Gastrocnemius medialis (tissue), 4 donors: ENCODE measurements at regions not wholly inside any gene's neighbourhood (a gene's known extent, or its start where the extent isn't known, plus 50 kb on each side); places are given as distances from the start of the nearest gene placed in this dataset.

Source experiments
- ATAC-seq, 2 donors: fragments of 150-250 bp; one replicate each; pipeline ENCODE4 v1.9.1; 2016
- DNase-seq, 2 donors: peaks; one replicate each; pipeline ENCODE4 v3.0.0-alpha.2; 2019
- H3K27ac ChIP-seq, 4 donors: fragments of 200-600 bp; sonication (generic); 1 replicate in 1 of 4; 2 replicates in 3 of 4; pipeline ENCODE4 v1.5.1; 2016 to 2018; ENCODE audit warnings: mild to moderate bottlenecking in 2 of 4, moderate library complexity in 1 of 4
- H3K27me3 ChIP-seq, 3 donors: fragments of 200-600 bp; sonication (generic) in 2 of 3; 1 replicate in 1 of 3; 2 replicates in 2 of 3; pipeline versions ENCODE4 v1.5.1 to v1.6.0; 2016 to 2019; ENCODE audit warnings: mild to moderate bottlenecking in 1 of 3, moderate library complexity in 1 of 3
- H3K36me3 ChIP-seq, 2 donors: fragments of 200-600 bp; sonication (generic) in 1 of 2; one replicate each; pipeline ENCODE4 v1.5.1; 2017 to 2018
- H3K4me1 ChIP-seq, 2 donors: fragments of 200-600 bp; sonication (generic) in 1 of 2; one replicate each; pipeline ENCODE4 v1.5.1; 2016 to 2017; ENCODE audit warnings: mild to moderate bottlenecking in 2 of 2
- H3K4me3 ChIP-seq, 4 donors: fragments of 200-600 bp; sonication (generic) in 3 of 4; 1 replicate in 1 of 4; 2 replicates in 3 of 4; pipeline ENCODE4 v1.5.1; 2016 to 2019; ENCODE audit warnings: mild to moderate bottlenecking in 2 of 4
- H3K9me3 ChIP-seq, 3 donors: fragments of 200-600 bp; sonication (generic) in 2 of 3; 1 replicate in 1 of 3; 2 replicates in 2 of 3; pipeline ENCODE4 v1.5.1; 2016 to 2019
- POLR2A ChIP-seq, 2 donors: fragments of 450-650 bp; IDR thresholded peaks; one replicate each; pipeline ENCODE4 v1.6.1; 2017; ENCODE audit warnings: antibody characterized with exemption in 2 of 2, mild to moderate bottlenecking in 2 of 2, moderate library complexity in 2 of 2
- in situ Hi-C, 4 donors: fragments of 200-750 bp; cut with MboI; loops; one replicate each; pipeline versions ENCODE4 v1.15.0 to v1.8.0; 2017; ENCODE audit warnings: low sequenced_read_pairs in 4 of 4
- intact Hi-C: fragments of 100-400 bp; cut with DNase I; formaldehyde crosslinking; loops from one replicate; pipeline ENCODE4 v1.15.1; 2023; ENCODE audit warnings: low total_unique reads
- TF ChIP-seq, protein P1 (sequence below), 5 experiments: fragments of 450-650 bp in 3 of 5; fragments of 200-600 bp in 2 of 5; sonication (generic) in 2 of 5; IDR thresholded peaks in 4 of 5; conservative IDR thresholded peaks in 1 of 5; 1 replicate in 4 of 5; 2 replicates in 1 of 5; pipeline ENCODE4 v1.5.1; 2016 to 2019; ENCODE audit warnings: antibody characterized with exemption in 5 of 5, mild to moderate bottlenecking in 3 of 5, moderate library complexity in 3 of 5

DNA sequence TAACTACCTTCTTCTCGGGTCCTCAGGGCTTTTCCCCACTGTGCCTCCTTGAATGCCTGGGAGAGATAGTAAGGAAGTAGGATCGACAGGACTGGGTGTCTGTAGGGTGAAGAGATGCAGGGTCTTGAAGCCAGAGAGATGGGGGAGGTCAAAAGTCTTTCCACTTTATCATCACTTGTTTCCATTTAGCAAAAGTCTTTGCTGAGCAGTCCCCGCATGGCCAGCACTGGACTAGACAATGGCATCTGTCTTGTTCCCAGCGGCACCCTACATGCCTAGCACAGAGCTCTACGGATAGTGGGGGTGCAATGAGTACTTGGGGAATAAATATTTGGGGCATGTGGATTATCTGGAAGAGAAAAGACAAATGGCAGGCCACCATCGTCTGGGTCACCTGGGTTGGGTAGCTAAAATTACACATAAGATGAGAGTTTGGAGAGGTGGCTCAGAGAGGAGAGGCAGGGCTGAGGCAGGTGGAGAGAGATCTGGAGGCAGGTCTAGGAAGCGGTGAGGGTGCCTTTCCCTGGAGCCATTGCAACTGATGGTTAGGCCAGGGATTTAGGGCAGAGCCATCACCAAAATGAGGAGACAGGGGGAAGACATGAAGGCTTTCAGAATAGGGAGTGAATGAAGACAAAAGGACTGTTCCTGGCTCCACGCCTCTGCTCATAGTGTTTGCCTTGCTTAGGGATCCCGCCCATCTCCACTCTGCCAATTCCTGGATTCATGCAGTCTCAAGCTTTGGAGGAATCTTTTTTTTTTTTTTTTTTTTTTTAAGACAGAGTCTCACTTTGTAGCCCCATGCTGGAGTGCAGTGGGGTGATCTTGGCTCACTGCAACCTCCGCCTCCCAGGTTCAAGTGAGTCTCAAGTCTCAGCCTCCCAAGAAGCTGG lies 250.8 kb upstream of the KLF4 start:
- ATAC-seq (peak in 1 of 2 donors; percentile 6), DNase-seq (peak in 1 of 2 donors; percentile 32)
- TF ChIP-seq POLR2A (IDR thresholded peaks at IDR 0.05): no peak
- TF ChIP-seq, protein P1, sequence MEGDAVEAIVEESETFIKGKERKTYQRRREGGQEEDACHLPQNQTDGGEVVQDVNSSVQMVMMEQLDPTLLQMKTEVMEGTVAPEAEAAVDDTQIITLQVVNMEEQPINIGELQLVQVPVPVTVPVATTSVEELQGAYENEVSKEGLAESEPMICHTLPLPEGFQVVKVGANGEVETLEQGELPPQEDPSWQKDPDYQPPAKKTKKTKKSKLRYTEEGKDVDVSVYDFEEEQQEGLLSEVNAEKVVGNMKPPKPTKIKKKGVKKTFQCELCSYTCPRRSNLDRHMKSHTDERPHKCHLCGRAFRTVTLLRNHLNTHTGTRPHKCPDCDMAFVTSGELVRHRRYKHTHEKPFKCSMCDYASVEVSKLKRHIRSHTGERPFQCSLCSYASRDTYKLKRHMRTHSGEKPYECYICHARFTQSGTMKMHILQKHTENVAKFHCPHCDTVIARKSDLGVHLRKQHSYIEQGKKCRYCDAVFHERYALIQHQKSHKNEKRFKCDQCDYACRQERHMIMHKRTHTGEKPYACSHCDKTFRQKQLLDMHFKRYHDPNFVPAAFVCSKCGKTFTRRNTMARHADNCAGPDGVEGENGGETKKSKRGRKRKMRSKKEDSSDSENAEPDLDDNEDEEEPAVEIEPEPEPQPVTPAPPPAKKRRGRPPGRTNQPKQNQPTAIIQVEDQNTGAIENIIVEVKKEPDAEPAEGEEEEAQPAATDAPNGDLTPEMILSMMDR (IDR thresholded peaks at IDR 0.05 in 4 of 5, conservative IDR thresholded peaks at IDR 0.05 in 1 of 5): no peak
- in situ Hi-C loops (loop anchor here (25.0 kb wide), 1 partner anchor 253 kb away; the partner anchor contains the start of gene KLF4 (in 4 of the 4)), intact Hi-C loops (no loop called here)
- Histone ChIP-seq H3K27me3 (no peaks in the 10 kb centered on the region), H3K4me1 (peaks cover 14 to 19% of the 10 kb centered on the region in 2 donors), H3K9me3 (no peaks in the 10 kb centered on the region), H3K4me3 (no peak overlapping the region), H3K36me3 (no peaks in the 10 kb centered on the region), H3K27ac (peak overlapping the region; percentile 56 to 72 (median 64))

DNA sequence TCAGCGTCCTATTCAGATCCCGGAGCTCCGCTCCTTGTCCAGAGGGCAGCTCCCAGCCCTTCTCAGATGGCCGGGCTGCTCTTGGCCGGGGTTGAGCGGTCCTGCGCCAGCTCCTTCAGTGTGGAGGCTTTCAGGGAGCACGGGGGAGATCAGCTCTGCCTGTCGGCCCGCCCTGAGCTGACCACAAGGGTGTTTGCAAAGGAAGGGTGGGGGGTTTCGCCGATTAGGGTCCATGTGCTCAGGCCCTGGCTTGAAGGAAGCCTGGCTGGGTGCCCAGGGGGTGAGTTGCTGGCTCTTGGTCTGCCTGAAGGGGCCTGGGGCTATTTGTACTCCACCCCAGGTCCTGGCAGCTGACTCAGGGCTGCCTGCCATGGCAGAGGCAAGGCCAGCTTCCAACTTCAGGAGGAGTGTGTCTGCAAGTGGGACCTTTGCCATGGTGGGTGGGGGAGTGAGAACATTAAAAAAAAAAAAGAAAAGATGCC lies 250.1 kb upstream of the KLF4 start:
- intact Hi-C loops: loop anchor here (10.0 kb wide), 1 partner anchor 1375 kb away; the partner anchor contains the start of gene TMEM245
- in situ Hi-C loops: loop anchor here (25.0 kb wide), 1 partner anchor 252 kb away; the partner anchor contains the start of gene KLF4 (in 4 of the 4)
- Histone ChIP-seq H3K27ac (peak overlapping the region; percentile 56 to 72 (median 64)), H3K9me3 (no peaks in the 10 kb centered on the region), H3K4me3 (peak overlapping the region in 1 of 4 donors; percentile 8), H3K27me3 (no peaks in the 10 kb centered on the region), H3K36me3 (no peaks in the 10 kb centered on the region), H3K4me1 (peaks cover 19% of the 10 kb centered on the region in 2 donors)
- TF ChIP-seq, protein P1 (IDR thresholded peaks at IDR 0.05 in 4 of 5, conservative IDR thresholded peaks at IDR 0.05 in 1 of 5): no peak
- TF ChIP-seq POLR2A (IDR thresholded peaks at IDR 0.05): no peak
- ATAC-seq: peak; percentile 76 to 83
- DNase-seq: peak; percentile 53 to 78

DNA sequence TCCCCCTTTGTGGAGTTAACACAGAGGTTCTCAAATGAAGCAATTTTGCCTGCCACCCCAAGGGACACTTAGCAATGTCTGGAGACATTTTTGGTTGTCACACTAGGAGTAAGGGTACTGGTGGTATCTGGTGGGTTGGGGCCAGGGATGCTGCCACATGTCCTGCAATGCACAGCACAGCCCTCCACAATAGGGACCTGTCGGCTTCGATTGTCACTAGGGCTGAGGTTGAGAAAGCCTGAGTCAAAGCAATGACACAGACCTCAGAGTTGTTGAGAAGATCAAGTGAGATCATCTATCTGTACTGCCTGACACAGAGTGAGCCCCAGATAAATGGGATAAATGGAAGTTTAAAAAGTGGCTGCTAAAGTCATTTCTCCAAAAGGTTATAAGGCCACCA lies 249.2 kb upstream of the KLF4 start:
- Histone ChIP-seq H3K9me3 (no peaks in the 10 kb centered on the region), H3K27me3 (no peaks in the 10 kb centered on the region), H3K27ac (peak overlapping the region; percentile 56 to 72 (median 64)), H3K4me3 (no peak overlapping the region), H3K4me1 (peaks cover 20 to 22% of the 10 kb centered on the region in 2 donors), H3K36me3 (no peaks in the 10 kb centered on the region)
- TF ChIP-seq, protein P1 (IDR thresholded peaks at IDR 0.05 in 4 of 5, conservative IDR thresholded peaks at IDR 0.05 in 1 of 5): no peak
- TF ChIP-seq POLR2A (IDR thresholded peaks at IDR 0.05): no peak
- in situ Hi-C loops (loop anchor here (25.0 kb wide), 1 partner anchor 251 kb away; the partner anchor contains the start of gene KLF4 (in 4 of the 4)), intact Hi-C loops (loop anchor here (10.0 kb wide), 1 partner anchor 1376 kb away; the partner anchor contains the start of gene TMEM245)
- DNase-seq (no peak), ATAC-seq (peak; percentile 37 to 63)

DNA sequence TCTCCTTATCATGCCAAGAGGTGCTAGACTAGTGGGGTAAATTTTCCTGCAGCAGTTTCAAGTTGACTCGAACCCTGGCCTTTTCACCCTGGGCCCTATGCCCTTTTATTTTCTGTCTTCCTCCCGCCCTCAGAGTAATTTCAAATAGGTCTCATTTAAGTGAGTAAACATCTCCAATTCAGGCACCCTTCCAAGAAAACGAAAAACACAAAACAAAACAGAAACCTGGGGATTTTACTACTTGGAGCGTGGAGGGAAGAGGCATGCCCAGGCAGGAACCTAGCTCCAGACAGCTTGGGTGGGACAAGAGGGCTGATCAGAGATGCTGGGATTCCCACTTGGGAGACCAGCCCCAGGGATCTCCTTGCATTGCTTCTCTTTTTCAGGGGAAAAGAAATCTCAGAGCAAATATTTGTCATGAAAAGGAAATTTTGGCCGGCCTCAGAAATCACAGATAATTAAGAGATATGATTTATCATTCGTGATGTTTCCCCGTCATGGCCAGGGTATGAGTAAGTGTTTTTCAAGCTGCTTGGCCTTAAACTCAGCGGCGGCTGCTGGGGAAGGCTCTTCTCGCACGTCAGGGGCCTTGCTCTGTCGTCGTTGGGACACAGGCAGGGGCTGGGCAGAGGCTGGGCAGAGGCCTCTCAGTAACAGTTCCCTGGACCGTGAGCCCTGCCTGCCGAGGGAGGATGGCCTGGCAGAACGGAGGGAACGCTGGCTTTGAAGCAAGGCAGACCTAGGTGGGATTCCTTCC lies 248.6 kb upstream of the KLF4 start:
- Histone ChIP-seq H3K36me3 (no peaks in the 10 kb centered on the region), H3K27ac (peak overlapping the region; percentile 56 to 72 (median 64)), H3K27me3 (no peaks in the 10 kb centered on the region), H3K4me3 (no peak overlapping the region), H3K4me1 (peaks cover 22 to 26% of the 10 kb centered on the region in 2 donors), H3K9me3 (no peaks in the 10 kb centered on the region)
- DNase-seq (peak; percentile 12 to 59), ATAC-seq (peak in 1 of 2 donors; percentile 11)
- in situ Hi-C loops: loop anchor here (25.0 kb wide), 1 partner anchor 251 kb away; the partner anchor contains the start of gene KLF4 (in 4 of the 4)
- TF ChIP-seq, protein P1 (IDR thresholded peaks at IDR 0.05 in 4 of 5, conservative IDR thresholded peaks at IDR 0.05 in 1 of 5): no peak
- no peak for TF ChIP-seq POLR2A (IDR thresholded peaks at IDR 0.05)
- intact Hi-C loops: loop anchor here (10.0 kb wide), 1 partner anchor 1377 kb away; the partner anchor contains the start of gene TMEM245
